ENCODE measurements at regions not wholly inside any gene's neighbourhood (a gene's known extent, or its start where the extent isn't known, plus 50 kb on each side); places are given as distances from the start of the nearest gene placed in this dataset.
"Not testable (repeated sequence)": the region's sequence is repeated elsewhere in the genome, so short reads cannot be mapped to it uniquely, and the experiment has no call there.

DNA sequence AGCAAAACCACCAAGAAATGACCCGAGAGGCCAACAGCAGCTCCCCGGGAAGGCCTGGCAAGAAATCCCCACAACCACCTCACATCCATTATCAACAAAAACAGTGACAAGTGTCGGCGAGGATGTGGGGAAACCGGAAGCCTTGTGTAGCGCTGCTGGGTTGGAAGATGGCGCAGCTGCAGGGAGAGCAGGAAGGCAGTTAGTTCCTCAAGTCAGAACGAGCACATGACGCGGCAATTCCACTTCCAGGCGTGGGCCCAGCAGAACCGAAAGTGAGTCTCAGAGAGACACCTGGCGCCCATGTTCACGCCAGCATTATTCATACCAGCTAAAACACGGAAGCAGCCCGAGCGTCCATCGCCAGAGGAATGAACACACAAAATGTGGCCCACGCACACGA lies 5413.7 kb upstream of the TPTE start:
- H3K9me3 ChIP-seq (ENCODE audit: control insufficient read depth, low read length); H3K27ac ChIP-seq (ENCODE audit: low read depth, low read length, severe bottlenecking); H3K4me3 ChIP-seq (ENCODE audit: extremely low read depth, insufficient read depth, low read length, poor library complexity, severe bottlenecking); H3K4me1 ChIP-seq (ENCODE audit: control insufficient read depth, insufficient read depth, low read length, poor library complexity, severe bottlenecking); H3K36me3 ChIP-seq (ENCODE audit: control insufficient read depth, insufficient read depth, low read length): not testable (repeated sequence)
- no CpG with 5 or more reads among the region's 20 CpGs for WGBS, 2 experiments (ENCODE audit: insufficient coverage in 2 of 2)

GRCh38 chr21:5108048-5108775 lies 5413.2 kb upstream of the TPTE start:
- H3K4me3 ChIP-seq (ENCODE audit: extremely low read depth, insufficient read depth, low read length, poor library complexity, severe bottlenecking); H3K4me1 ChIP-seq (ENCODE audit: control insufficient read depth, insufficient read depth, low read length, poor library complexity, severe bottlenecking); H3K36me3 ChIP-seq (ENCODE audit: control insufficient read depth, insufficient read depth, low read length); H3K27ac ChIP-seq (ENCODE audit: low read depth, low read length, severe bottlenecking); H3K9me3 ChIP-seq (ENCODE audit: control insufficient read depth, low read length): not testable (repeated sequence)
- WGBS, 2 experiments (ENCODE audit: insufficient coverage in 2 of 2) = no CpG with 5 or more reads among the region's 19 CpGs

GRCh38 chr21:5111197-5111596 lies 5410.2 kb upstream of the TPTE start:
- not testable (repeated sequence) for H3K27ac ChIP-seq (ENCODE audit: low read depth, low read length, severe bottlenecking); H3K4me1 ChIP-seq (ENCODE audit: control insufficient read depth, insufficient read depth, low read length, poor library complexity, severe bottlenecking); H3K36me3 ChIP-seq (ENCODE audit: control insufficient read depth, insufficient read depth, low read length); H3K9me3 ChIP-seq (ENCODE audit: control insufficient read depth, low read length); H3K4me3 ChIP-seq (ENCODE audit: extremely low read depth, insufficient read depth, low read length, poor library complexity, severe bottlenecking)
- WGBS, 2 experiments (ENCODE audit: insufficient coverage in 2 of 2) = 80 to 100% methylated on average over 1 to 2 of the region's 10 CpGs

GRCh38 chr21:5113092-5113491 lies 5408.3 kb upstream of the TPTE start:
- H3K9me3 ChIP-seq (ENCODE audit: control insufficient read depth, low read length); H3K27ac ChIP-seq (ENCODE audit: low read depth, low read length, severe bottlenecking); H3K4me3 ChIP-seq (ENCODE audit: extremely low read depth, insufficient read depth, low read length, poor library complexity, severe bottlenecking); H3K4me1 ChIP-seq (ENCODE audit: control insufficient read depth, insufficient read depth, low read length, poor library complexity, severe bottlenecking); H3K36me3 ChIP-seq (ENCODE audit: control insufficient read depth, insufficient read depth, low read length): not testable (repeated sequence)
- no CpG with 5 or more reads among the region's 10 CpGs for WGBS, 2 experiments (ENCODE audit: insufficient coverage in 2 of 2)

- not testable (repeated sequence) for H3K9me3 ChIP-seq (ENCODE audit: control insufficient read depth, low read length); H3K4me3 ChIP-seq (ENCODE audit: extremely low read depth, insufficient read depth, low read length, poor library complexity, severe bottlenecking); H3K36me3 ChIP-seq (ENCODE audit: control insufficient read depth, insufficient read depth, low read length); H3K4me1 ChIP-seq (ENCODE audit: control insufficient read depth, insufficient read depth, low read length, poor library complexity, severe bottlenecking); H3K27ac ChIP-seq (ENCODE audit: low read depth, low read length, severe bottlenecking)
- WGBS, 2 experiments (ENCODE audit: insufficient coverage in 2 of 2) = no CpG with 5 or more reads among the region's 8 CpGs
These were observed 5406.9 kb upstream of the TPTE start for GRCh38 chr21:5114468-5114867.

DNA sequence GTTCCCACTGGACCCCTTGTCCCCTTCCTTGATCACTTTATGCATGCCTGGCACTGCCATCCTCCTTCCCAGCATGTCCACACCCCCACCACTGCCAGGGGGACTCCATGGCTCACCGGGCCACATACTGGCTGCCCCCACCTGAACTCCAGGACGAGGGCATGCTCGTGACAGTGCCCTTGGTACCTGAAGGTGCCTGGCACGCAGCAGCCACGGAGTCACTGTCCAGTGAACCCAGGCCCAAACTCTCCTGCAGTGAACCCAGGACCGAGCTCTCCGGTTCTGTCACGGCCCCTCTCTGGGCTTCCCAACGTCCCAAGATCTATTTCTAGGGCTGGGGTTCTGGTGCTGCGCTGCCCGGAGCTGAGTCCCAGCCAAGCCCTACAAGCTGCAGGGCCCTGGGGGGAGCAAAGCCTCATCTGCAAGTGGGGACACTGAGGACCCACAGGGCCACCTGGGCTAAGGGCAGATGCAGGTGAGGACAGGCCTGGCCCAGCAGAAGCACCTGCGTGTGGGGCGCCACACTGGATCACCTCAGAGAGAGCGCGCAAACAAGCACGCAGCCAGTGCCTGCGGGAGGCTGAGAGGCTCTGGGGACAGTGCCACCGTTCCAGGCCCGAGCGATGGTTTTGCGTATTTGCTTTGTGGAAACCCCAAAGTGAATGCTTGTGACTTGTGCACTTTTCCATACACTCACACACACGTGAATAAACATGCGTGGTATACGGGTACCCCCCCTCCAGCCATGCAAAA lies 5406.3 kb upstream of the TPTE start:
- 78 to 100% methylated on average over 2 to 3 of the region's 24 CpGs for WGBS, 2 experiments (ENCODE audit: insufficient coverage in 2 of 2)
- not testable (repeated sequence) for H3K4me3 ChIP-seq (ENCODE audit: extremely low read depth, insufficient read depth, low read length, poor library complexity, severe bottlenecking); H3K4me1 ChIP-seq (ENCODE audit: control insufficient read depth, insufficient read depth, low read length, poor library complexity, severe bottlenecking)

GRCh38 chr21:5115646-5116343 lies 5405.6 kb upstream of the TPTE start:
- H3K27ac ChIP-seq (ENCODE audit: low read depth, low read length, severe bottlenecking); H3K9me3 ChIP-seq (ENCODE audit: control insufficient read depth, low read length); H3K36me3 ChIP-seq (ENCODE audit: control insufficient read depth, insufficient read depth, low read length); H3K4me1 ChIP-seq (ENCODE audit: control insufficient read depth, insufficient read depth, low read length, poor library complexity, severe bottlenecking); H3K4me3 ChIP-seq (ENCODE audit: extremely low read depth, insufficient read depth, low read length, poor library complexity, severe bottlenecking): not testable (repeated sequence)
- WGBS, 2 experiments (ENCODE audit: insufficient coverage in 2 of 2) = 97% methylated on average over 7 of the region's 24 CpGs; no CpG with 5 or more reads in 1 of the 2 experiments

More for the DNA sequence above, 5406.3 kb upstream of the TPTE start:
- not testable (repeated sequence) for H3K36me3 ChIP-seq (ENCODE audit: control insufficient read depth, insufficient read depth, low read length); H3K9me3 ChIP-seq (ENCODE audit: control insufficient read depth, low read length); H3K27ac ChIP-seq (ENCODE audit: low read depth, low read length, severe bottlenecking)

DNA sequence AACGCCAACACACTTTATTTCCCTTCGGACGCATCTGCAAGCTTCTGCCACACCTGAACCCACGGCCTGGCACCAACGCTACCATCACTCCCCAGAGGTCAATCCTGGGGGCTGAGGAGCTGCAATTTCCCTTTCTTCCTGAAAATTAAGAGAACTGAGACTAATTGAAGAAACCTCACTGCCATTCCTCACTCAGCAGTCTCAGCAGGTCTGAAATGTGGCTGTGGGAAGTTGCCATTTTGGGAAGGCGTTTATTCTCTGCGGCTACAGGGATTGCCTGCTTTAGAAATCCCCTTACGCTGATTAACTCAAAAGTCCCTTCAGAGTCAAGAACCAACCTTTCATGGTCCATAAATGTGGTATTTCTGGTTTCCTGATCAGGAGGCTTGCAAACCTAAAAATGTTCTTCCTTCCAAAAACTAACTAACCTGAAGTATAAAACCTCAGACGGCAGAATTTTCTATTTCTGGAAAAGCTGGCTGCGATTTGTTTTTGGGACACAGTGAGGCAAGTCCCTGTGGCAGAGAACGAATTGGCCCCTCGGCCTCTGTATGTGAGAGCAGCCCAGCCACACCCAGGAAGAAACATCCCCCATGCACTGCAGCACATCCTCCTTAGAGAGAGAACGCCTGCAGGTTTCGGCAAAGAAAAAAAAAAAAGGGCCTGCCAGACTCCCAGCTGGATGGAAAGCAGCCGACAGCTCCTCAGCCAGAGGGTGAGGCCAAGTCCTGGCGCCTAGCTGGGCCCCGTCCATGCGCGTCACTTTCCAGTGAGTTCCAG lies 5404.8 kb upstream of the TPTE start:
- H3K36me3 ChIP-seq (ENCODE audit: control insufficient read depth, insufficient read depth, low read length); H3K9me3 ChIP-seq (ENCODE audit: control insufficient read depth, low read length); H3K4me3 ChIP-seq (ENCODE audit: extremely low read depth, insufficient read depth, low read length, poor library complexity, severe bottlenecking); H3K4me1 ChIP-seq (ENCODE audit: control insufficient read depth, insufficient read depth, low read length, poor library complexity, severe bottlenecking); H3K27ac ChIP-seq (ENCODE audit: low read depth, low read length, severe bottlenecking): not testable (repeated sequence)
- WGBS, 2 experiments (ENCODE audit: insufficient coverage in 2 of 2) = no CpG with 5 or more reads among the region's 19 CpGs

- no CpG with 5 or more reads among the region's 15 CpGs for WGBS, 2 experiments (ENCODE audit: insufficient coverage in 2 of 2)
- not testable (repeated sequence) for H3K4me1 ChIP-seq (ENCODE audit: control insufficient read depth, insufficient read depth, low read length, poor library complexity, severe bottlenecking); H3K36me3 ChIP-seq (ENCODE audit: control insufficient read depth, insufficient read depth, low read length); H3K4me3 ChIP-seq (ENCODE audit: extremely low read depth, insufficient read depth, low read length, poor library complexity, severe bottlenecking); H3K27ac ChIP-seq (ENCODE audit: low read depth, low read length, severe bottlenecking); H3K9me3 ChIP-seq (ENCODE audit: control insufficient read depth, low read length)
These were observed 5404.2 kb upstream of the TPTE start for GRCh38 chr21:5117135-5117534.

- not testable (repeated sequence) for H3K4me3 ChIP-seq (ENCODE audit: extremely low read depth, insufficient read depth, low read length, poor library complexity, severe bottlenecking); H3K4me1 ChIP-seq (ENCODE audit: control insufficient read depth, insufficient read depth, low read length, poor library complexity, severe bottlenecking); H3K27ac ChIP-seq (ENCODE audit: low read depth, low read length, severe bottlenecking); H3K36me3 ChIP-seq (ENCODE audit: control insufficient read depth, insufficient read depth, low read length); H3K9me3 ChIP-seq (ENCODE audit: control insufficient read depth, low read length)
- no CpG with 5 or more reads among the region's 17 CpGs for WGBS, 2 experiments (ENCODE audit: insufficient coverage in 2 of 2)
These were observed 5403.6 kb upstream of the TPTE start for GRCh38 chr21:5117666-5118295.

All from mesodermal cell (in vitro differentiated cells).